HG03045 (cell line): ENCODE measurements at regions not wholly inside any gene's neighbourhood (a gene's known extent, or its start where the extent isn't known, plus 50 kb on each side); places are given as distances from the start of the nearest gene placed in this dataset.
"Not testable (repeated sequence)": the region's sequence is repeated elsewhere in the genome, so short reads cannot be mapped to it uniquely, and the experiment has no call there.

Source experiments
- ATAC-seq: cut with Tn5 transposase; IDR thresholded peaks from one replicate; pipeline ENCODE4 v1.9.1; 2021; ENCODE audit warnings: mild to moderate bottlenecking, moderate library complexity; ENCODE audit not compliant: unreplicated experiment

- ATAC-seq: no peak
Observed at GRCh38 chr9:100794738-100795269, 216.9 kb downstream of the CAVIN4 start.

GRCh38 chr9:100803956-100804355, 224.6 kb upstream of the PLPPR1 start:
- ATAC-seq: no peak

GRCh38 chr9:100811643-100812042, 216.9 kb upstream of the PLPPR1 start:
- ATAC-seq: no peak

- no peak for ATAC-seq
Observed at GRCh38 chr9:100813871-100814270, 214.7 kb upstream of the PLPPR1 start.

- no peak for ATAC-seq
Observed at GRCh38 chr9:100819980-100820379, 208.5 kb upstream of the PLPPR1 start.

GRCh38 chr9:100833035-100833434, 195.5 kb upstream of the PLPPR1 start:
- not testable (repeated sequence) for ATAC-seq

- no peak for ATAC-seq
Observed at GRCh38 chr9:100838857-100839256, 189.7 kb upstream of the PLPPR1 start.

GRCh38 chr9:100848726-100849125, 179.8 kb upstream of the PLPPR1 start:
- no peak for ATAC-seq

GRCh38 chr9:100852088-100852487, 176.4 kb upstream of the PLPPR1 start:
- no peak for ATAC-seq

GRCh38 chr9:100856238-100856637, 172.3 kb upstream of the PLPPR1 start:
- no peak for ATAC-seq

- ATAC-seq: no peak
Observed at GRCh38 chr9:100865111-100865510, 163.4 kb upstream of the PLPPR1 start.

- ATAC-seq: no peak
Observed at GRCh38 chr9:100865648-100866047, 162.9 kb upstream of the PLPPR1 start.

GRCh38 chr9:100869326-100869725, 159.2 kb upstream of the PLPPR1 start:
- ATAC-seq: no peak

GRCh38 chr9:100879884-100880283, 148.6 kb upstream of the PLPPR1 start:
- no peak for ATAC-seq

- no peak for ATAC-seq
Observed at GRCh38 chr9:100880284-100880683, 148.2 kb upstream of the PLPPR1 start.

- no peak for ATAC-seq
Observed at GRCh38 chr9:100884518-100884917, 144.0 kb upstream of the PLPPR1 start.

GRCh38 chr9:100890321-100890720, 138.2 kb upstream of the PLPPR1 start:
- ATAC-seq: no peak

GRCh38 chr9:100911273-100911672, 117.3 kb upstream of the PLPPR1 start:
- no peak for ATAC-seq

- ATAC-seq: no peak
Observed at GRCh38 chr9:100913257-100913656, 115.3 kb upstream of the PLPPR1 start.

- ATAC-seq: no peak
Observed at GRCh38 chr9:100914266-100914665, 114.3 kb upstream of the PLPPR1 start.

- ATAC-seq: no peak
Observed at GRCh38 chr9:100919506-100919905, 109.0 kb upstream of the PLPPR1 start.

GRCh38 chr9:100926366-100926765, 102.2 kb upstream of the PLPPR1 start:
- ATAC-seq: no peak

- no peak for ATAC-seq
Observed at GRCh38 chr9:100927763-100928162, 100.8 kb upstream of the PLPPR1 start.
